Right kidney (tissue), 1 donor: ENCODE measurements at regions not wholly inside any gene's neighbourhood (a gene's known extent, or its start where the extent isn't known, plus 50 kb on each side); places are given as distances from the start of the nearest gene placed in this dataset.

Experiments used
- DNase-seq: peaks from one replicate; pipeline ENCODE4 v3.0.0-alpha.2; 2016

DNA sequence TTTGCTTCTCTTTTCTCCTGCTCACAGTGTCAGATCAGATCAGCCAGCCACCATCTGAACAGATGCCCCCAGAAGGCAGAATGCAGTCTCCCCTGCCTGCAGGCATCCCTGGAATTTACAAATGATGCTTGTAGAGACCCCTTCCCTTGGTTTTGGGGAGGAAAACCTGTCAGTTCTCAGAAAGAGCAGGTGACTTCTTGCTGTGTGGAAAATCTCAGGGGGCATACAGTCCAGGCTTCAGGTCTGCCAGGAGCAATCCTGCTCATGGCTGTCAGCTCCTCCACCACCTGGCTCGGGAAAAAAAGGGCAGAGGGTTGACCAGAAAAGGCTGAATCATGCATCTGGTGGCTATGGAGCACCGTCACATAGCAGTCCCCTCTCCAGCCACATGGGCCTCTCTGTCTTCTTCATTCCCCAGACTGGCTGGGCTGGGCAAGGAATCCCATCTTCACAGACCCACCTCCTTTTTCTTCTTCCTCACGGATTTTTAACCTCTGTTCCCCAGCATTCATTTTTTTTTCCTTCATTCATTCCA is 107.0 kb downstream of the KCNF1 start:
- no peak for DNase-seq

DNA sequence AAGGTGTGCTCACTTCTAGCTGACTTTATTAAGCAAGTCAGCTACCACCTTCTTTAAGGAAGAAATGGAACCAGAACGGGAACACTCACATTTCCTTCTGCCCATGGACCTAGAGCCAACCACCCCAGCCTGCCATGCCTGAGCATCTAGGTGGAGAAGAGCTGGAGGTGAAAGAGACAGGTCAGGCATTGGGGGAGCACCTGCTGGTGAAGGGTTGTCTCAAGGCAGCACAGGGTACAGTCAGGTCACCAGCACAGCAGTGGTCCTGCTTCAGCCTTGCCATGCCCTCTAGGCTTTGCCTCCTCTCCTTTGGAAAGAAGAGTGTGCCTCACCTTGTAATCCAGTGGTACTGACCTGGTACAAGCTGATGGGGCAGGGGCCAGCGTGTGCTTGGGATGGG is 107.9 kb downstream of the KCNF1 start:
- DNase-seq = no peak

DNA sequence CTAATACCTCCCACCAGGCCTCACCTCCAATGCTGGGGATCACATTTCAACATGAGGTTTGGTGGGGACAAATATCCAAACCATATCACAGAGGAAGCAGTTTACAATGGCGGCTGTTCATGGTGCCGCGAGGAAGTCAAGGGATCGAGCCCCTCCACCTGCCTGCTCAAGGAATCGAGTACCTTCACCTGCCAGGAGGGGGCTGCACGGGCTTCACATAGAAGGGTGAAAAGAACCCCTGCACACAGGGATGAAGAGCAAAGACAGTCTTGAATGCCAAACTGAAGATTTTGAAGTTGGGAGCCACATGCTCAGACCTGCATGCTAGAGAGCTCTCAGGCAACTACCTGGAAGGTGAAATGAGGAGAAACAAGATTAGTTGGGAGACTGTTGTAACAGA is 110.3 kb downstream of the KCNF1 start:
- DNase-seq = no peak

DNA sequence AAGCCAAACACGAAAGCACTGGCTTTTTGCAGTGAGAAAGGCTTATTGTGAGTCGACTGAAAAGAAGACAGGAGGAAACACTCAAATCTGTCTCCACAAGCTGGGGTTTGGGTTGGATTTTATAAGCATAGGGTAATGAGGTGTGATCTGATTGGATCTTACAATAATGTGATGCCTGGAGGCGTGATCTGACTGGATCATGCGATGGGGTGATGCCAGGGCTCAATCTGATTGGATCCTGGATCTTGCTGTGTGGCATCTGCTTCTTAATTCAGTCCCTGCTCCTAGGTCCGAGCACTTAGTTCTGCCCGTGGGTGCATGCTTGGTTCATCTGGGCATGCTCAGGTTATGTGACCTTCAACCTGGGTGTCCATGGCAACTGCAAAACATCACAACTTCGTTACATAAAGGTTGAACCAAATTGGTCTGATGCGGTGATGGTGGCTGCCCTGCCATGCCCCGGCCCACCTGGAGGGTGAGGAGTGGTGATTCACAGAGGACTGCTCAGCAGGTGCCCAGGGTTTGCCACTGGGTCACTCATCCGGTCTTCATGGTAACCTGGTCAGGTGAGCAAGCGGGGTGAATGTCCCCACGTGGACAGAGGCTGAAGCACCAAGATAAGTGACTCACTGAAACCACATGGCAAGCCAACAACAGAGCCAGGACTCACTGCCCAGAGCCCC is 111.0 kb downstream of the KCNF1 start:
- no peak for DNase-seq

DNA sequence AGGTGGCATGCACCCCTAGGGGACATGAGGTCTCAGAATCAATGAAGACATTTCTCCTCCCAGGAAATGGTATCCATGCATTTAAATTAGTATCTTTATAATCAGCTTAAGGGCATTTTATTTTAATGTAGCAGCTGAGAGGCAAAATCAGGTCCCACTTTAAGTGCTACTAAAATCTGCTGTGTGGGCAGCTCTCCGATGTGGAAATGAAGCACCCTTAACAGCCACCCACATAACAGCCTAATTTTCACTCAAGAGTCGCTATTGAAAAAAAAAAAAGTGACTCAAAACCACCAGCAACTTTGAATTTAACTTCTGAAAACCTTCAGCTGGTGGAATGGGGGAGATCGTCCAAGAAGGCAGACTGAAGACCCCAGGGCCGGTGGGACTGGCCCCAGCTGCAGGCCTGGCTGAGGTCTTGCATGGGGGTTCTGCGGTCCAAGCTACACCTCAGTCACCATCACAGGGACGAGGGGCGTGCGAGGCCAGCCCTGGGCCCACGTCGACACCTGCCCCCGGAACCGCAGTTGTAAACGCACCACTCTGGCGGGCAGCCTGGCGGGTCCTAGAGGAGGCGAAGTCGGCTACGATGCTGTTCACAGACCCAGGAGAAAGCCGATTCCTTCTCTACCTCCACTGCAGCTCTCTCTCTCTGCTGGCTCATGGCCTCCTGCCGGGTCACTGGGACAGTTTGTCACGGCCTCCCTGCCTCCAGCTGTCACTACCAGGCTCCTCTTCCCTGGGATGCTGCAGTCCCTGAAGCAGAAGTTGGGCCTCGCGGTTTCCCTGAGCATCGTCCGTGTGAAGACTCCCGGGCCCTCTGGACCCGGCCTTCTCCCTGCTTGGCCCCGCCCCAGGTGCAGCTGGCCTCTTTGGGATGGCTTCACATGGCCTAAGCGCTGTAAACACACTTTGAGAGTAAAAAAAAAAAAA is 111.9 kb downstream of the KCNF1 start:
- DNase-seq = no peak

DNA sequence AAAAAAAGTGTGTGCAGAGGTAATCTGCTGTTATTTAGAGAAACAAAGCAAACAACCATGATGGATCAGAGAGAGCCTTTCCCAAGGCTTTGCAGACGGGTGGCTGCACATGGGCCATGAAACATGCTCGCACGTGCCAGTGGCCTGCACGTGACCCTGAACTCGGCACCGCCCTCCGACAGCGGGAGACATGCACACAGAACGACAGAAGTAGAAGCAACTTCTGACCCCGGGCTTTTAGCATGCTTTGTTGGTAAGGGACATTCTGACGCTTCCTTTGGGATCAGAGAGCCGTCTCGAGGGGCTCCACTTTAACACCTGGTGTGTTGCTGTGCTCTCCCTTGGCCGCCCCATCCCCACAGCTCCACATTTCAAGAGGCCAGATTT is 112.5 kb downstream of the KCNF1 start:
- peak; percentile 44 for DNase-seq

DNA sequence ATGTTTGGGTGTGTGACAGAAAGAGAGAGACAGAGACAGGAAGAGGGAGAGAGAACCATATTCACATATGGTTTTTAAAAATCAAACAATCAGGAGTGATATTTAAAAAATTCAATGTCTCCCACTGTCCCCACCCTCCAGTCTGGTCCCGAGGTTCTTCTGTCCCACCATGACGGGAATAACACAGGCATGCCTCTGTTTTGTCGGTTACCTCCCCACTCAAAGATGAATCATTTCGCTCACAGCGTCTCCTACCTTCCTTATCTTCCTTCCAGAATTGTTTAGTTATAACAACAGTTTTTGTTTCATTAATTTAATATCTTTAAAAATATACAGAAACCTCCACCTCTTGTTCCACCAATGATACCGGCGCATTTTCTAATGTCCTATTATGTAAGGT is 113.0 kb downstream of the KCNF1 start:
- no peak for DNase-seq

DNA sequence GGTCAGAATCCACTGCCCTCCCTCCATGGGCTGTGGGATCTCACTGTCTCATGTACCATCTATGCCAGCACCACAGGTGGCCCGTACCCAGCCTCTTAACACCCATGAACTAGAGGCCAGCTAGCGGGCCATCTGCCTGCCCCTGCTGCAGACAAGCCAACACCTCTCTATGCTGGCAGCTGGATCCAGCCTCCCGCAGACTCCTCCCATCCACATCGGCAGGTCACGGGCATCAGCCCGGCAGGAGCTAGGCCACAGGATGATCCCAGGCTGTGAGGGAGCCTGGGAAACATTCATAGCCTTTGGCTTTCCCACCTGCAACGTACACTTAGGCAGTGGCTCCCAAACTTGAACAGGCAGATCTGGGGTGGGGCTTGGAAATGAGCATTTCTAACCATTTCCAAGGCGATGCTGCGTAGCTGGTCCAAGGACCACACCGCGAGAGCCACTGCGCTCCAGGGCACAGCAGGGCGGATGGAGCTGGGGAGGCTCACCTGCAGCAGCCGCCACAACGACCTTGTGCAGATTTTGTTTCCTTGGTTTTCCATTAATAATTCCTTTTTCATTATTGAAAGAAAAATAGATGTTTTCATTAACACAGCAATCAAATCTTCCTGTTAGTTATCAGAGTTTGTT is 114.7 kb downstream of the KCNF1 start:
- DNase-seq = no peak

DNA sequence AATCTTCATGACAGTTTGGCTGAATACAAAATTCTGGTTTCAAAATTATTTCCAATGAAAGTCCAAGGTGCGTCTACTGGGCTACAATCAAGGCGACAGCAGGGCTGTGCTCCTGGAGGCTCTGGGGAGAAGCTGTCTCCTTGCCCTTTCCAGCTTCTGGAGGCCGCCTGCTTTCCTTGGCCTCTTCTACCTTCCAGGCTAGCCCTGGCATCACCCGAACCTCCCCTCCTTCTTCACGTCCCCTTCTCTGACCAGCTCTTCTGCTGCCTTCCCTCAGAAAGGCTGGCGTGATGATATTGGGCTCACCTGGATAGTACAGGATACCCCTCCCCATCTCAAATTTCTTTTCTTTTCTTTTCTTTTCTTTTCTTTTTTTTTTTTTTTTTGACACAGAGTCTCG is 115.5 kb downstream of the KCNF1 start:
- DNase-seq = no peak

DNA sequence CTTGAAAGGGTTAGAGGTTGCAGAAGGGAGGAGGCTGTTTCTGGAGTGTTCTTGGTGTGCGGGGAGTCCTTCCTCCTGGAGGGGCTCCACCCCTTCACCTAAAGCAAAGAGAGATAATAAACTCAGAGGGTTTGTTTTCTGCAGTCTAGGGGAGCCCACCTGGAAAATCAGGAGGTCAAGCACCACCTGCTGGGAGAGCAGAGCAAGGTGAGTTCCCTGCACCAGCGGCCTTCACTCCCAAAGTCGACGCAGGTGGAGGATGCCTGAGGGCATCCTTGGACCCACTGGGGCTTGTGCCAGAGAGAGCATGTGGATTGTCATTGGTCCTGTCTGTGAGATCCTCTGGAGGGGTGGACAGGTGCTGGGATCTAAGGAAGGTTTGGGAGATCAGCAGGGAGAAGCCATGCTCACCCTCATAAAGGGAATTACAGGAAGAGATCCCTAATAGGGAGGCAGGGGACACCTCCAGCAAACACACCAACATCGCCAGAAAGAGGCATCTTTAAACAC is 116.7 kb downstream of the KCNF1 start:
- DNase-seq = no peak

DNA sequence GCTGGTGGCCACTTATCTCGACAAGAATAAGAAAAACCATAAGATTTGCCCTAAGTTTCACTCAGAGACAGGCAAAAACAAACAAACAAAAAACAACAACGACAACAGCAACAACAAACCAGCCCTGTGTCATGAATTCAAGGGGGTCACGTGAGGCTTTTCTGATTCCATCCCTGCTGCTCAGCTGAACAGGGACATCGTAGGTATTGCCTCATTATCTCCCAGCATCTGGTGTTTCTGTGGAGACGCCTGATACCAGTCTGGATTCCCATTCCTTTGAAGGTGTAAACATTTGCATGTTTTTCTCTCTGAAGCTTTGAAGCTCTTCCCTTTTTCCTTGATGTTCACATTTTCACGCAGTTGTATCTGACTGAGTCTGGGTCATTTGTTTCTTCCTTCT is 117.4 kb downstream of the KCNF1 start:
- DNase-seq = no peak

DNA sequence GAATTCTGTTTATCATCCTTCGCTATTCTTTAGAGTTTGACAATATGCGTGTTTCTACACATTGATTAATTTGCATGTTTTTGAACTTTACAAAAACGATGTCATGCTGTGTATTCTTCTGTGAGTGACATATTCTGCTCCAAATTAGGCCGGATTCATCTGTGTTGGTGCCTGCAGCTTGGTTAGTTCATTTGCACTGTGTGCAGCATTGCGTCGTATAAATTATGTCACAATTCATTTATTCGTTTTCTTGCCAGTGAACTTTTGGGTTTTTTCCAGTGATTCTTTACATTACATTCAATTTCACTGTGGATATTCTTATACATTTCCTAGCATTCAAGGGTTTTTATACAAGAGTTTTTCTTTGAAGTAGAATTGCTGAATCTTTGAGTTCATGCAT is 118.3 kb downstream of the KCNF1 start:
- DNase-seq = no peak

DNA sequence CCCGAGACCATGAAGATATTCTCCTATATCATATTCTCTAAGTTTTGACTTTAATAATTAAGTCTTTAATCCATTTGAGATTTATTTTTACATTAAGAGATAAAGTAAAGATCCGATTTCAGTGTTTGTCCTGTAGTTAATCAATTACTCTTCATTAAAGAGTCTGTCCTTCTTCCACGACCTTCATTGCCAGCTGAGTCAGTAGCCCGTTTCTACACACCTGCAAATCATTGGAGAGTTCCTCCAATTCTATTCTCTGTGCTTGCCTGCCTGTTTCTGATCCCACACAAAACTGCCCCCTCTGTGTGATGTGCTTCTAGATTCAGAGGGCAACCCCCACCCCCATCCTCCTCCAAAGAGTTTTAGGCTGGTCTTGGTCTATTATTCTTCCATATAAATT is 119.2 kb downstream of the KCNF1 start:
- no peak for DNase-seq

DNA sequence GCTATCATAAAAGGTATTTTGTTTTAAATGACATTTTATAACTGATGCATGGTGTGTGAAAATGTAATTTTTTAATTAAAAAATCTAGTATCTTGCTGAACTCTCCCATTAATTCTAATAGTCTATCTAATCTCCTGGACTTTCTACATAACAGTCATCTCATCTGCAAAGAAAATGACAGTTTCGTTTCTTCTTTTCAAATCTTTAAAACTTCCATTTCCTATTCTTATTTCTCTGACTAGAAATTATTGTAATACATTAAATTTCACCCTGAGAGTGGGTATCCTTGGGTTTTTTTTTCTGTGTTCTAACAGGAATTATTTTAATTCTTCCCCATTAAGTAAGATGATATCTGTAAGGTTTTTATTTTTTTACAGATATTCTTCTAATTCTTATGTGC is 120.1 kb downstream of the KCNF1 start:
- DNase-seq = no peak

DNA sequence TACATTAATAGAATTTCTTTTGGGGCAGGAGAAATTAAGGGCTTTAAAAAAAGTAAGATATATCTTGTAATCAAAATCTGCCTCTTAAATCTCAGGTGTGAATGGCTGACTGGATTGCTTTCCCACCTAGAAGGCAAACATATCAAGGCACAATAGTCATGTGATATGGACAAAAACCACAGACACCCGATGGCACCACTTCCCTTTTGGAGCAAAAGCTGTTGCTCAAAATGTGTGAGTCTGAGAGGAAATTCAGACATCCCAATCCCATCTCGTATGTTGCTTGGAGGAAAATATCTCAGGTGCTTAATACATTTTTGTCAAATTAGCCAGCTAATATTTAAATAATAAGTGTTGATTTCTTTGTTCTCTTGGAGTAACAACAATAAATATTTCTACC is 120.7 kb downstream of the KCNF1 start:
- no peak for DNase-seq

DNA sequence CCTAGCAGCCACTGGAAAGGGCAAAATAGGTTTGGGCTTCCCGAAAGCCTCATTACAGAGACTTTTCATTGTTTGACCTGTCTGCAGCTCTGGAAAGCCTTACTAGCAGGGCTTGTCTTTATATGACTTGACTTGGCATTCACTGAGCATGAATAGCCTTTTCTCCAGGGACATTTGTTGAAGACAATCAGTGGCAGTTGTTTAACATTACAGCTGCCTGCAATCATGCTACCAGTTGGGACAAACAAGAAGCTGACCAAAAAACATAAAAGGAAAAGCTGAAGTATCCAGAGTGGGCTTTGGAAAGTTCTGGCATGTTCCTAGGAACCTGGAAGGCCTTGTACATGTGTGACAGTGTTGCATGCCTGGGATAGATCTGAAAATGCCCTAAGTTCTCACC is 121.4 kb downstream of the KCNF1 start:
- no peak for DNase-seq

DNA sequence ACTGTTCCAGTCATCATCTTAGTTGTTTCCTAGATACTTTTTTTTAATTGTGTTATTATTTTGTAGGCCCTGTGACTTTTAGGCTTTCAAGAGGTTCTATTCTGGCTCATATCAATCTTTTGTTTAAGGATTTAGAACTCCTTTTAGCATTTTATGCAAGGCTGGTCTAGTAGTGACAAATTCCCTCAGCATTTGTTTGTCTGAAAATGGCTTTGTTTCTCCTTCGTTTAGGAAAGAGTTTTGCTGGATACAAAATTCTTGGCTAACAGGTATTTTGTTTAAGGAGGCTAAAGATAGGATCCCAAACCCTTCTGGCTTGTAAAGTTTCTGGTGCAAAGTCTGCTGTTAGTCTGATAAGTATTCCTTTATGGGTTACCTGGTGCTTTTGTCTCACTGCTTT is 116.6 kb upstream of the SLC66A3 start:
- DNase-seq = no peak

DNA sequence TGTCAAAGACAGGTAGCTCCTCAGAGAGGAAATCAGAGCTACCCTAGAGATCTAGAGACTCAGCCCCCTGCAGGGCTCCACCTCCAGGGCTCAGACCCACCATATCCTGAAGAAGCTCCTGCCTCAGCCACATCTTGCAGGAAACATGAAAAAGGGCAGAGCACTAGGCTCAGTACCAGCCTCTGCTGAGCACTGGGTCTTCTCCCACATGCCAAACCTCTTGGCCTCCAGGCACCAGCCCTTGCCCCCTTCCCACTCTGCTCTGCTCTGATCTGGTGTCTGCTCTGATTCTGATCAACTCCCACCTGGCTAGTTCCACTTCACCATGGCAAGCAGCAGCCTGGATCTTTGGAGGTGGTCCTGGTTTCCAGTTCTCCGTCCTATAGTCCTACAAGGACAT is 114.3 kb upstream of the SLC66A3 start:
- no peak for DNase-seq

DNA sequence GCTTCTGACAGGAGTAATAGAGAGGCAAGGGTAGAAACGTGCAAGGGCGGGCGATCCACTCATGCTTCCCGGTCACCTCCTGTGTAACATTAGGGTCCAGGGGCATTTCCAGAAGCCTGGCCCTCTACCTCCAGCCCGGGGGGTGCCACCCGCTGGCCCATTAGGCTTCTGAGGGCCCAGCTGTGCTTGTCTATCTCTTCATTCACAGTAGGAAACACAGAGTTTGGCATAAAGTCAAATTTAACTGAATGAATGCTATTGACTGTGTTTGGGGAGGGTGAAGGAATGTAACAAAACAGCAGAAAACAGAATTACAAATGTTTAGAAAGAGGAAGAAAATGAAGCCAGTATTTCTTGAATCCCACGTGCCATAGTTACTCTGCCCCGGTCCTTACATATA is 112.4 kb upstream of the SLC66A3 start:
- no peak for DNase-seq

DNA sequence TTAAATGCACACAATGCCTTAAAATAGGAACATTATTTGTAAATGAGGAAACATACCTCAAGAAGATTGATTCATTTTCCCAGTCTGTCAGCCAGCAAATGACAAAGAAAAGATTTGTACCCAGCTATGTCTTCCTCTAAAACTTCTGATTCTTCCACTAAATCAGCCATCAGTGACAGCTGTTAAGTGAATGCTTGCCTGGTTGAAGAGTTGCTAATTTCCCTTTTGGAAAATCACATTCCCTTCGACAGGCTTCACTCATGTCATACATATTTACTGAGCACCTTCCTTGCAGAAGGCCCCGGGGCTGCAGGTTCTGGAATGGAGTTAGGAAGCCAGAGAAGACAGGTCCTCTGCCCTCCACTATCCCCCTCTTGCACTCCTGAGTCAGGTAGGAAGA is 112.0 kb upstream of the SLC66A3 start:
- DNase-seq = no peak

DNA sequence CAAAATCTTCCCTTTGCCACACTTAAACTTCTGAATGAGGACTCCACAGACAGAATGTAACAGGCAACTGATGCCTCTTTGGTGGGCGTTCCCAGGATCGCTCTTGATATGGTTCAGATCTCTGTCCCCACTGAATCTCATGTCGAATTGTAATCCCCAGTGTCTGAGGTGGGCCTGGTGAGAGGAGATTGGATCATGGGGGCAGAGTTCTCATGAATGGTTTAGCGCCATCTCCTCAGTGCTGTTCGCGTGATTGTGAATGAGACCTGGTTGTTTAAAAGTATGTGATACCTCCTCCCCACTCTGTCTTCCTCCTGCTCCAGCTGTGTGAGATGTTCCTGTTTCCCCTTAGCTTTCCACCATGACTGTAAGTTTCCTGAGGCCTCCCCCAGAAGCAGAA is 111.1 kb upstream of the SLC66A3 start:
- no peak for DNase-seq

DNA sequence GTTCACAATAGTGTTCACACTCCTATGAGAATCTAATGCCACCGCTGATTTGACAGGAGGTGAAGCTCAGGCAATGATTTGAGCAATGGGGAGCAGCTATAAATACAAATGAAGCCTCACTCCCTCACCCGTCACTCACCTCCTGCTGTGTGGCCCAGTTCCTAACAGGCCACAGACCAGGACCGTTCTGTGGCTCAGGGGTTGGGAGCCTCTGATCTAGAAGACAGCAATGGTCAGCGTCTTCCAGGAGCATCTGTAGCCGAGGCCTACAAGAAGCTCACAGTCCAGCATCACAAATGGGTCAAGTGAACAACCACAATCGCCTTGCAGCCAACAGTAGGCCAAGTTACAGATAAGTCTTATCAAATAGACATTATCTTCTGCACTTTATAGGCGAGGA is 110.0 kb upstream of the SLC66A3 start:
- no peak for DNase-seq
